ENCODE measurements at regions not wholly inside any gene's neighbourhood (a gene's known extent, or its start where the extent isn't known, plus 50 kb on each side); places are given as distances from the start of the nearest gene placed in this dataset.

DNA sequence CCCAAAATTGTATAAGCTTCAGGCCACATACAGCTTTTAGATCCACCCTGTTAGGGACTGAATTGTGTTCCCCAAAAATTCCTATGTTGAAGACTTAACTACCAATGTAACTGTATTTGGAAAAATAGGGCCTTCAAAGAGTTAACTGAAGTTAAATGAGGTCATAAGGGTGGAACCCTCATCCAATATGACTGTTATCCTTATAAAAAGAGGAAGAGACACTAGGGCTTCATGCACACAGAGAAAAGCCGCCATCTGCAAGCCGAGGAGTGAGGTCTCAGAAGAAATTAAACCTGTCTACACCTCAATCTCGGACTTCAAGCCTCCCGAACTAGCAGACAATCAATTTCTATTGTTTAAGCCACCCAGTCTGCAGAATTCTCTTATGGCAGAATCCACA is 317.9 kb upstream of the NFE2L3 start:
- no peak for TF ChIP-seq CBX3 (IDR thresholded peaks at IDR 0.05; ENCODE audit: low read depth)
- no peak for TF ChIP-seq EZH2 (IDR thresholded peaks at IDR 0.05)
- TF ChIP-seq, protein P1, sequence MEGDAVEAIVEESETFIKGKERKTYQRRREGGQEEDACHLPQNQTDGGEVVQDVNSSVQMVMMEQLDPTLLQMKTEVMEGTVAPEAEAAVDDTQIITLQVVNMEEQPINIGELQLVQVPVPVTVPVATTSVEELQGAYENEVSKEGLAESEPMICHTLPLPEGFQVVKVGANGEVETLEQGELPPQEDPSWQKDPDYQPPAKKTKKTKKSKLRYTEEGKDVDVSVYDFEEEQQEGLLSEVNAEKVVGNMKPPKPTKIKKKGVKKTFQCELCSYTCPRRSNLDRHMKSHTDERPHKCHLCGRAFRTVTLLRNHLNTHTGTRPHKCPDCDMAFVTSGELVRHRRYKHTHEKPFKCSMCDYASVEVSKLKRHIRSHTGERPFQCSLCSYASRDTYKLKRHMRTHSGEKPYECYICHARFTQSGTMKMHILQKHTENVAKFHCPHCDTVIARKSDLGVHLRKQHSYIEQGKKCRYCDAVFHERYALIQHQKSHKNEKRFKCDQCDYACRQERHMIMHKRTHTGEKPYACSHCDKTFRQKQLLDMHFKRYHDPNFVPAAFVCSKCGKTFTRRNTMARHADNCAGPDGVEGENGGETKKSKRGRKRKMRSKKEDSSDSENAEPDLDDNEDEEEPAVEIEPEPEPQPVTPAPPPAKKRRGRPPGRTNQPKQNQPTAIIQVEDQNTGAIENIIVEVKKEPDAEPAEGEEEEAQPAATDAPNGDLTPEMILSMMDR (IDR thresholded peaks at IDR 0.05 in 2 of 3, conservative IDR thresholded peaks at IDR 0.05 in 1 of 3; ENCODE audit: borderline replicate concordance in 1 of 3, insufficient read depth in 1 of 3, low read depth in 2 of 3, low read length in 2 of 3), result no peak
- TF ChIP-seq POLR2AphosphoS5 (IDR thresholded peaks at IDR 0.05; ENCODE audit: low read depth, low read length), result no peak
- TF ChIP-seq CEBPB (IDR thresholded peaks at IDR 0.05; ENCODE audit: low read depth), result no peak
- TF ChIP-seq TCF7L2 (IDR thresholded peaks at IDR 0.05; ENCODE audit: borderline replicate concordance, extremely low read depth, insufficient read depth, insufficient read length), result no peak
- no peak for TF ChIP-seq POLR2A (IDR thresholded peaks at IDR 0.05; ENCODE audit: borderline replicate concordance, extremely low read depth, insufficient read depth, insufficient read length)
- TF ChIP-seq YY1 (IDR thresholded peaks at IDR 0.05; ENCODE audit: extremely low read depth, insufficient replicate concordance, low read depth, low read length), result no peak
- TF ChIP-seq EZH2phosphoT487 (IDR thresholded peaks at IDR 0.05; ENCODE audit: borderline replicate concordance), result no peak
- TF ChIP-seq SP1 (IDR thresholded peaks at IDR 0.05; ENCODE audit: low read depth), result no peak

Measured in HCT116 (cell line).